ENCODE measurements at regions not wholly inside any gene's neighbourhood (a gene's known extent, or its start where the extent isn't known, plus 50 kb on each side); places are given as distances from the start of the nearest gene placed in this dataset.

- TF ChIP-seq, protein P1, sequence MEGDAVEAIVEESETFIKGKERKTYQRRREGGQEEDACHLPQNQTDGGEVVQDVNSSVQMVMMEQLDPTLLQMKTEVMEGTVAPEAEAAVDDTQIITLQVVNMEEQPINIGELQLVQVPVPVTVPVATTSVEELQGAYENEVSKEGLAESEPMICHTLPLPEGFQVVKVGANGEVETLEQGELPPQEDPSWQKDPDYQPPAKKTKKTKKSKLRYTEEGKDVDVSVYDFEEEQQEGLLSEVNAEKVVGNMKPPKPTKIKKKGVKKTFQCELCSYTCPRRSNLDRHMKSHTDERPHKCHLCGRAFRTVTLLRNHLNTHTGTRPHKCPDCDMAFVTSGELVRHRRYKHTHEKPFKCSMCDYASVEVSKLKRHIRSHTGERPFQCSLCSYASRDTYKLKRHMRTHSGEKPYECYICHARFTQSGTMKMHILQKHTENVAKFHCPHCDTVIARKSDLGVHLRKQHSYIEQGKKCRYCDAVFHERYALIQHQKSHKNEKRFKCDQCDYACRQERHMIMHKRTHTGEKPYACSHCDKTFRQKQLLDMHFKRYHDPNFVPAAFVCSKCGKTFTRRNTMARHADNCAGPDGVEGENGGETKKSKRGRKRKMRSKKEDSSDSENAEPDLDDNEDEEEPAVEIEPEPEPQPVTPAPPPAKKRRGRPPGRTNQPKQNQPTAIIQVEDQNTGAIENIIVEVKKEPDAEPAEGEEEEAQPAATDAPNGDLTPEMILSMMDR (conservative IDR thresholded peaks at IDR 0.05; ENCODE audit: low read length), result no peak
- no peak for TF ChIP-seq EZH2phosphoT487 (IDR thresholded peaks at IDR 0.05; ENCODE audit: borderline replicate concordance)
These were observed 97.2 kb downstream of the GLRX3 start for GRCh38 chr10:130233426-130233825.
